Transverse colon (tissue), 4 donors: ENCODE measurements at regions not wholly inside any gene's neighbourhood (a gene's known extent, or its start where the extent isn't known, plus 50 kb on each side); places are given as distances from the start of the nearest gene placed in this dataset.

ENCODE experiments used
- EP300 ChIP-seq: sonication (generic); formaldehyde crosslinking; IDR thresholded peaks from one replicate; pipeline ENCODE4 v1.6.1; 2017; ENCODE audit warnings: antibody characterized with exemption, low read depth
- POLR2AphosphoS5 ChIP-seq, 3 donors: sonication (generic); formaldehyde crosslinking; IDR thresholded peaks; one replicate each; pipeline ENCODE4 v1.6.1; 2016; ENCODE audit warnings: antibody characterized with exemption in 3 of 3
- TF ChIP-seq, protein P1 (sequence below), 5 experiments: fragments of 200-600 bp in 3 of 5; fragments of 450-650 bp in 2 of 5; sonication (generic) in 3 of 5; IDR thresholded peaks; 1 replicate in 2 of 5; 2 replicates in 3 of 5; pipeline ENCODE4 v1.5.1; 2016 to 2017; ENCODE audit warnings: antibody characterized with exemption in 5 of 5, inconsistent platforms in 3 of 5, mild to moderate bottlenecking in 2 of 5, moderate library complexity in 1 of 5

DNA sequence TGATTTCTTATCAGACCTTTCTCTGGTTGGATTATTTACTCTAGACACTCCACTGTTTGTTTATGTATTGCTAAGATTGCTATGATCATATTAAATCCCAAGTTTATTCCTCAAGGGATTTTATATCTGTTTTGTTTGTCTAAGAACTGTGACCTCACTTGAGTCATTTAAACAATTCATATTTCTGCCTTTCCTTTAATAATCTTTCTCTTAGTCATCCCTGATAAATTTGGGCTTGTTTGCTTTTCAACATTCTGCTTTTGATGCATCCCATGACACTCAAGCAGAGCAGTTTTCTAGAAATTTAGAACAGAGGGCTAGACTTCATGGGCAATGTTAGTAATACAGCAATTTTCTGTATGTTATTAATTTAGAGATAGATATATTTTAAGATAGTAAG, 231.6 kb upstream of the TNC start:
- TF ChIP-seq, protein P1, sequence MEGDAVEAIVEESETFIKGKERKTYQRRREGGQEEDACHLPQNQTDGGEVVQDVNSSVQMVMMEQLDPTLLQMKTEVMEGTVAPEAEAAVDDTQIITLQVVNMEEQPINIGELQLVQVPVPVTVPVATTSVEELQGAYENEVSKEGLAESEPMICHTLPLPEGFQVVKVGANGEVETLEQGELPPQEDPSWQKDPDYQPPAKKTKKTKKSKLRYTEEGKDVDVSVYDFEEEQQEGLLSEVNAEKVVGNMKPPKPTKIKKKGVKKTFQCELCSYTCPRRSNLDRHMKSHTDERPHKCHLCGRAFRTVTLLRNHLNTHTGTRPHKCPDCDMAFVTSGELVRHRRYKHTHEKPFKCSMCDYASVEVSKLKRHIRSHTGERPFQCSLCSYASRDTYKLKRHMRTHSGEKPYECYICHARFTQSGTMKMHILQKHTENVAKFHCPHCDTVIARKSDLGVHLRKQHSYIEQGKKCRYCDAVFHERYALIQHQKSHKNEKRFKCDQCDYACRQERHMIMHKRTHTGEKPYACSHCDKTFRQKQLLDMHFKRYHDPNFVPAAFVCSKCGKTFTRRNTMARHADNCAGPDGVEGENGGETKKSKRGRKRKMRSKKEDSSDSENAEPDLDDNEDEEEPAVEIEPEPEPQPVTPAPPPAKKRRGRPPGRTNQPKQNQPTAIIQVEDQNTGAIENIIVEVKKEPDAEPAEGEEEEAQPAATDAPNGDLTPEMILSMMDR (IDR thresholded peaks at IDR 0.05), result no peak
- no peak for TF ChIP-seq POLR2AphosphoS5 (IDR thresholded peaks at IDR 0.05)
- no peak for TF ChIP-seq EP300
